GM21723 (cell line): ENCODE measurements at regions not wholly inside any gene's neighbourhood (a gene's known extent, or its start where the extent isn't known, plus 50 kb on each side); places are given as distances from the start of the nearest gene placed in this dataset.

ENCODE experiments used
- ATAC-seq: cut with Tn5 transposase; IDR thresholded peaks from one replicate; pipeline ENCODE4 v1.9.1; 2021; ENCODE audit warnings: mild to moderate bottlenecking, moderate library complexity; ENCODE audit not compliant: unreplicated experiment

DNA sequence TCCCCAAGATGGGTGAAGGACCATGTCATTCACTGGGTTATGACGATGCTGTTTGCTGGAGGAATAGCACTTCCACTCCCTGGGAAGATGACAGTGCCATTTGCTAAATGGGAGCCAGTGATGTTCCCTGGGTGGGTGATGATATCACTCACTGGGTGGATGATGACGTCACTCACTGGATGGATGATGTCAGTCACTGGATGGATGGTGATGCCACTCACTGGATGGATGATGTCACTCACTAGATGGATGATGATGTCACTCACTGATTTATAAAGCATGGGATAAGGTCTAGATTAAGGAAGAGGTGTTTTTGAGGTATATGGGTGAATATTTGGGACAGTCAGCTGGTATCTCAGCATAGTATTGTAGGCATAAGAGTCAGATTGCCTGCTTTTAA, 457.2 kb downstream of the AJAP1 start:
- ATAC-seq, result no peak

DNA sequence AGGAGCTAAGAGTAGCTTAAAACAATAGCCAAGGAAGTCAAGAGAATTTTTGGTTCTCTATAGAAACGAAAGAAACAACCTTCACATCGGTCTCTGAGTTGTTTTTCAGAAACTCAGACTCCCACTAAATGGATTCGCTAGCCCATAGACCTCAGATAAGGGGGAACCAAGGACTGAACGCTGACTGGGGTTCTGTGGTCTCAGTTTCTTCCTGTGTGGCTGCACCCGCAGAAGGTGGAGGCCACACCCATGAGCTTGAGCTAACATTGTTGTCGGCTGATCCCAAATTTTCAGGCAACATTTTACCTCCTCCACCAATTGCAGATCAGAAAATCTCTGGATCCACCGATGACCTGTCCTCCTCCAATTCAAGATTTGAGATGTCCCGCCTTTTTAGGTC, 456.1 kb downstream of the AJAP1 start:
- ATAC-seq, result no peak

DNA sequence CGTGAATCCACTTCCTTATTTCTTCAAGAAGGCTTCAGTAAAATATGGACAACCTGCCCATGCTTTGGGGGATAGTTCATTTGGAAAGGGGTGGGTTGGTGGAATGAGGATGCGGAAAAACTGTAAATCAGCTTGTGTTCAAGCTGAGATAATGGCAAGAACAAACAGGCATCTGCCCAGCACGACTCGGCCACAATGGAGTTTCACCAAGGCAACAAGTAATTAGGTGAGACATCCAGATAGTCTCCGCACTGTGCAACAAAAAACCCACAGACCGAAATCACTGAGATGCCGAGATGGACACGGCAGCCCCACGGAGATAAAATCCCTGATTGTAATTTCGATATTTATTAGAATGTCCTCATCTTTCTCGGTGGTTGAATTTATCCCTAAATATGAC, 455.2 kb downstream of the AJAP1 start:
- ATAC-seq, result no peak

DNA sequence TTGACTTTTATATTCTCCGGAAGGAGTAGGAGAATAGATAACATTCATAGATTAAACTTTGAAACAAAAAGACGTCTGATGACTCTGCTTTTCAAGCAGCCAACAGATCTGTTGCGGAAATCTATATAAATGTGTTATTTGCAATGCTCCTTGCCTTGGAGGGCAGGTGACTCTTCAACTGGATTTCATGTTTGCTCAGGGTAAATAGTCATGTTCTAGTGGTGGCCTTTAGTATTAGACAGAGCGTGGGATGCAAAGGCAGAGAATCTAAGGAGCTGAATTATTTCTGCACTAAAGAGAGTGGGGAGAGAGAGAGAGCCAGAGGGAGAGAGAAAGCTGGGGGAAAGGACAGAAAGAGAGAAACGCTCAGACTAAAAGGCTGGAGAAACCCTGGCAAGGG, 454.3 kb downstream of the AJAP1 start:
- ATAC-seq, result no peak

- ATAC-seq, result no peak
Measured at GRCh38 chr1:5105744-5106143, 451.3 kb downstream of the AJAP1 start.

- ATAC-seq, result no peak
Measured at GRCh38 chr1:5099558-5099957, 445.1 kb downstream of the AJAP1 start.

DNA sequence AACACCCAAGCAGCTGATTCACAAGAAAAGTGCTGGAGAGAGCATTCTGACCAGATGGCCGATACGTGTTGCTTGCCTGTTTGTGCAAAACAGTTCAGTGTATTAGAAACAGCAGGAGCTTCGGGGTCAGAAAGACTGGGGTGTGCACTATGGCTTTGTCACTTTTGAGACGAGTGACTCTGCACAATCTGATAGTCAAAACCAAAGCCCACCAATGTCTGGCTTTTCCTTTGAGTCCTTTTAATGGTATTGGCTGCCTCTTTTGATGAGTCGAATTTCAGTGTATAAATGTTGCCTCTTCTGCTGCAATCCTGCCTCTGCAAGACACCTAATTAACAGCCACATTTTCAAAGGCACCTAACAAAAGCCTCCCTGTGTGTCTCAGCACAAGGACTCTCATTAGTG, 444.6 kb downstream of the AJAP1 start:
- ATAC-seq, result no peak

GRCh38 chr1:5093042-5093441, 438.6 kb downstream of the AJAP1 start:
- ATAC-seq, result no peak

DNA sequence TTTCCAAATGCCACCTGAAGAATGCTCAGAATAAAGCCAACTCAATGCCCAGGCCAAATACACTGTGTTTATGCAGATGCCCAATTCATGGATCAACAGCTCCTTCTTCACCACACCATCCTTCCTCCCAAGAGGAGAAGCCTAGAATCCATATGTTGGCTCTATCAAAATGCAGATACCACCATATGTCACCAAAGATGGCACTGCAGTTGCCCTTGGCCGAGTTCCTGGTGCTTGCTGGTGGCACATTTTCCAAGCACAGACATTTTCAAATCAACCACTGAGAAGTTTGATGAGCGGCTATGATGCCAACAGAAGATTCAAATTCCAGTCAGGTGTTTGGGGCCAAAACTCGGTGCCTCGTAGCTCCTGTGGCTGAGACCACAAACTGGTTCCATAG, 430.3 kb downstream of the AJAP1 start:
- no peak for ATAC-seq

GRCh38 chr1:5067246-5067645, 412.8 kb downstream of the AJAP1 start:
- ATAC-seq, result no peak

DNA sequence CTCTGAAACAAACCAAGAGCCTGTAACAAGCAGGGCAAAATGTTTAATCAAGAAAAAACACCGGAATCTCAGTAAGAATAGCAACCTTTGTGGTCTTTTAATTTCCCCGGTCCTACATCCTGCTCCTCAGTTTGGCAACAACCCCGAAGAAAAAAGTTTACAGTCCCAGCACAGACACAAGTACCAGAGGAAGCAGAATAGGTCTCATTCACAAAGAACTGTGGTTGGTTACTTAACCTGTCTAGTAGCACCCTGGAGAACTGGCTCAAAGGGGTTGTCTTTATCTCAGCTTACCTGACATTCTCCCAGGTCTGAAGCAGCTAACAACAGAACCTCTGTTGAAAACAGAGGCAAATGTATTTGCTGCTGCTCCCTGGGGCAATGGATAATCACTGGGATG, 399.3 kb downstream of the AJAP1 start:
- no peak for ATAC-seq

GRCh38 chr1:5029136-5029535, 374.7 kb downstream of the AJAP1 start:
- ATAC-seq, result no peak

GRCh38 chr1:5012249-5012648, 357.8 kb downstream of the AJAP1 start:
- ATAC-seq, result no peak

DNA sequence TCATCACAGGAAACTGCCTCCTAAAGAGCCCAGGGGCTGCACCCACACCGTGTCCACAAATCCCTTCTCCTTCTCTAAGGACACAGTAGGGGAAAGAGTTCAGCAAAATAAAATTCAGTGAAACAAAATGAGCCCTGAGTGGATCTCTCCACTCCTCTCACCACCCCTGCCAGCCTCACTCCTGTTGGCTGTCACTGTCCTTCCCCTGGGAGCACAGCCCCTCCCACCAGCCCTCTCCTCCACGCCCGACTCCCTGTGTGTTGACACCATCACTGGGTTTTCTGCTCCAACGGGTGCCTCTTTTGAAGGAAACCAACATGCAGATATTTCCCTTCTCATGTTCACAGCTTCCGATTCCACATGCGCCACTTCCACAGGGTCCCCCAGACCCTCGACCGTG, 356.2 kb downstream of the AJAP1 start:
- no peak for ATAC-seq

DNA sequence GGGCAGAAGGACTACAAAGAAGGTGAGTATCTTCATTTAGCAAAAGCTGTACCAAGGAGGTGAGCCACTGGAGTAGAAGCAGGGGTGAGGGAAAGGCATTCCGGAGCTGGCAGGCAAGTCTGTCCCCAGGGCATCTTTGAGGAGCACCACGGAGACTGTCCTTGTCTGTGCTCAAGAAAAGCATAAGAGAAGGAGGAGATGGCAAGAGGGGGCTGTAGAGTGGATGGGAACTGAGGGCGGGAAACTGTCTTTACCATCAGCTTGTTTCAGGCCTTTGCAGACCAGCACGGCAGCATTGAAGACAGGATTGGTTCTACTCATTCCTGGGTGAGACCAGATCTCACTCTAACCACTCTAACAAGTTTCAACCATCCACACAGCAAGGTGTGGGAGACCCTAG, 355.8 kb downstream of the AJAP1 start:
- no peak for ATAC-seq

GRCh38 chr1:5009376-5010065, 355.1 kb downstream of the AJAP1 start:
- no peak for ATAC-seq

GRCh38 chr1:5005171-5005570, 350.8 kb downstream of the AJAP1 start:
- ATAC-seq, result no peak

GRCh38 chr1:5002676-5003075, 348.3 kb downstream of the AJAP1 start:
- no peak for ATAC-seq

- ATAC-seq, result no peak
Measured at GRCh38 chr1:5001466-5001865, 347.1 kb downstream of the AJAP1 start.

DNA sequence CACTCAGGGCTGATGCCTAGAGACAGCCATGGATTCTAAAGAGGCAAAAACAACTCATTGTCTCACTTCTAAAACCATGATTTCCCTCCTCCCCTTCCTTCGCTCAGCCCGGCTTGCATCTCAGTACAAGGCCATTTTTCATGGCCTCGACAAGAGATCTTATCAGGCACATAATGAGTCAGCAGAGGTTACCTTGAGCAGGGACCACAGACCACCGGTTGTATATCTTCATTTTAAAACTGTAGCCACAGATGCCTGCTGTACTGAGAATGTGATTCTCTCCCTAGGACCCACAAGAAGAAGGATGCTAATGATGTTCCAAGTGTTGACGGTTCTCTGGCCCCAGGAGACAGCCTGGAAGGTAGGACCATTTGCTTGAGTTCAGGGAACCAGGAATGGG, 331.9 kb downstream of the AJAP1 start:
- no peak for ATAC-seq

DNA sequence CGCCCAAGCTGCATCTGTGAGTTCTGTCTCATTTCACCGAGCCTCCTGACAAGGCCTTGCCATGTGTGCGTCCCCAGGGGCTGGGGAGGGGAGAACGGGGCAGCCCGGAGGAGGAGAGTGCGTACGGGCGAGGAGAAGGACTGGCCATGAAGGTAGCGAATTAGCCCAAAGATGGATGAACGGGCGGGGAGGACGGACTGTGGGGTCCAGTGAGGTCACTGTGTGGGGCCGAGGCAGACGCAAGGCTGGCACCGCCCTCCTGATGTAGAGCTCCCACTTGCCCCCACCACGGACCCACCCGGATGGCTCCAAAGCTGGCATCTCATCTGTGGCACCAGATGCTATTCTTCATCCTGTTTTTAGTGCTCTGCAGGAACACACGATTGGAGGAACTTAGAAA, 330.4 kb downstream of the AJAP1 start:
- ATAC-seq, result no peak

GRCh38 chr1:4980211-4980610, 325.8 kb downstream of the AJAP1 start:
- no peak for ATAC-seq

DNA sequence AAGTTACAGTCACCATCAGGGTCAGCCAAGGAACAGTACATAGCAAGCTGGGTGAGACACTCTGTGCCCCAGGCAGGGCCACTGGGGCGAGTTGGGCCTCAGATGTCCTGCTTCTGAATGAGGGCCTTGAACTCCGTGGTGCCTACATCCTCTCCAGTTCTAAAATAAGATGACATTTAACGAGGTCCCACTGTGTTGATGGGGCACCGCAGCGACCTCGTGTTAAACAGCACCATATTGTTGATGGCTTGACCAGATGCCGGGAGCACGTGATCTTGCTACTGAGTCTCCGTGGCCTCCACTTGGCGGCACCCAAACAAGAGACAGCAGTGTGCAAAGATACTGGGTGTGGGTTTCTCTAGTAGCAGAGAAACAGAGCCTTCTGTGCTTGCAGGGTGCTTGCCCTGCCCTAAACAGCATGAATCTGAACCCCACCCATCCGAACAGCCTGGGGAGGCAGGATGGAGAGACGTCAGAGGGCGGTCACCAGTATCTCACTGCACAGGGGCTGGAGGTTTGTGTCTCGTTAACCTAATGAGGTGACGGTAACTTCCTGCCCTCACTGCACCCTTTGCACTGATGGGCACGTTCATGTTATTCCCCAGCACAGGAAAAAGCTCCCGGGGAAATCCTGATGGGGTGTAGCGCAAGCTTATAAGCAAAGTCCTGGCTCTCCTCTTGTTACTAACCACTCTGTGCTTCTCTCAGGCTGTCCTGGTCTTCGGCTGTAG, 324.4 kb downstream of the AJAP1 start:
- ATAC-seq, result no peak
